Right lobe of liver (tissue), 4 donors: ENCODE measurements at regions not wholly inside any gene's neighbourhood (a gene's known extent, or its start where the extent isn't known, plus 50 kb on each side); places are given as distances from the start of the nearest gene placed in this dataset.

Experiments
- CTCF ChIP-seq, 4 donors: fragments of 200-600 bp in 3 of 4; fragments of 450-650 bp in 1 of 4; IDR thresholded peaks; one replicate each; pipeline versions ENCODE4 v1.5.1 to v1.8.0; 2016 to 2022; ENCODE audit warnings: antibody characterized with exemption in 4 of 4, mild to moderate bottlenecking in 2 of 4
- POLR2A ChIP-seq: fragments of 450-650 bp; IDR thresholded peaks from one replicate; pipeline ENCODE4 v1.6.1; 2017; ENCODE audit warnings: antibody characterized with exemption, mild to moderate bottlenecking
- donor health status: DM: no; HTN: no; CAD: no.
- donor health status: DM: no; HTN: no; CAD: no.
- donor health status: DM: no; HTN: yes; CAD: no.

GRCh38 chr1:214952648-214953047 is 129.9 kb upstream of the KCNK2 start:
- no peak for TF ChIP-seq POLR2A
- TF ChIP-seq CTCF (IDR thresholded peaks at IDR 0.05): no peak
